HEK293 (cell line): ENCODE measurements at regions not wholly inside any gene's neighbourhood (a gene's known extent, or its start where the extent isn't known, plus 50 kb on each side); places are given as distances from the start of the nearest gene placed in this dataset.
"Not testable (repeated sequence)": the region's sequence is repeated elsewhere in the genome, so short reads cannot be mapped to it uniquely, and the experiment has no call there.

Experiments
- ZBTB26 ChIP-seq: fragments of 450-650 bp; formaldehyde crosslinking; optimal IDR thresholded peaks from 2 replicates; pipeline ENCODE3; 2016; ENCODE audit warnings: missing biosample characterization, mild to moderate bottlenecking, missing genetic modification characterization
- ZBTB7A ChIP-seq: fragments of 450-650 bp; formaldehyde crosslinking; IDR thresholded peaks from 2 replicates; pipeline ENCODE4 v1.5.1; 2016; ENCODE audit warnings: low read depth, missing biosample characterization, missing genetic modification characterization
- ZNF114 ChIP-seq: fragments of 450-650 bp; formaldehyde crosslinking; IDR thresholded peaks from 2 replicates; pipeline ENCODE4 v1.5.0; 2017; ENCODE audit warnings: missing biosample characterization, missing genetic modification characterization
- ZNF223 ChIP-seq: fragments of 450-650 bp; formaldehyde crosslinking; IDR thresholded peaks from 2 replicates; pipeline ENCODE4 v1.5.1; 2016; ENCODE audit warnings: missing biosample characterization, missing genetic modification characterization
- ZNF23 ChIP-seq: fragments of 450-650 bp; formaldehyde crosslinking; IDR thresholded peaks from 2 replicates; pipeline ENCODE4 v1.5.1; 2016; ENCODE audit warnings: missing biosample characterization, missing genetic modification characterization, borderline replicate concordance
- TF ChIP-seq, protein P1 (sequence below): fragments of 450-650 bp; formaldehyde crosslinking; IDR thresholded peaks from 2 replicates; pipeline ENCODE4 v1.5.1; 2016; ENCODE audit warnings: missing biosample characterization, missing genetic modification characterization
- TF ChIP-seq, protein P2 (sequence below): fragments of 450-650 bp; formaldehyde crosslinking; IDR thresholded peaks from 2 replicates; pipeline ENCODE4 v1.5.1; 2016; ENCODE audit warnings: missing biosample characterization, missing genetic modification characterization

DNA sequence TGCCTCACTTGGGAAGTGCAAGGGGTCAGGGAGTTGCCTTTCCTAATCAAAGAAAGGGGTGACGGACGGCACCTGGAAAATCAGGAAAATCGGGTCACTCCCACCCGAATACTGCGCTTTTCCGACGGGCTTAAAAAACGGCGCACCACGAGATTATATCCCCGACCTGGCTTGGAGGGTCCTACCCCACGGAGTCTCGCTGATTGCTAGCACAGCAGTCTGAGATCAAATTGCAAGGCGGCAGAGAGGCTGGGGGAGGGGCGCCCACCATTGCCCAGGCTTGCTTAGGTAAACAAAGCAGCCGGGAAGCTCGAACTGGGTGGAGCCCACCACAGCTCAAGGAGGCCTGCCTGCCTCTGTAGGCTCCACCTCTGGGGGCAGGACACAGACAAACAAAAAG is 489.5 kb downstream of the PLPP3 start:
- TF ChIP-seq, protein P1, sequence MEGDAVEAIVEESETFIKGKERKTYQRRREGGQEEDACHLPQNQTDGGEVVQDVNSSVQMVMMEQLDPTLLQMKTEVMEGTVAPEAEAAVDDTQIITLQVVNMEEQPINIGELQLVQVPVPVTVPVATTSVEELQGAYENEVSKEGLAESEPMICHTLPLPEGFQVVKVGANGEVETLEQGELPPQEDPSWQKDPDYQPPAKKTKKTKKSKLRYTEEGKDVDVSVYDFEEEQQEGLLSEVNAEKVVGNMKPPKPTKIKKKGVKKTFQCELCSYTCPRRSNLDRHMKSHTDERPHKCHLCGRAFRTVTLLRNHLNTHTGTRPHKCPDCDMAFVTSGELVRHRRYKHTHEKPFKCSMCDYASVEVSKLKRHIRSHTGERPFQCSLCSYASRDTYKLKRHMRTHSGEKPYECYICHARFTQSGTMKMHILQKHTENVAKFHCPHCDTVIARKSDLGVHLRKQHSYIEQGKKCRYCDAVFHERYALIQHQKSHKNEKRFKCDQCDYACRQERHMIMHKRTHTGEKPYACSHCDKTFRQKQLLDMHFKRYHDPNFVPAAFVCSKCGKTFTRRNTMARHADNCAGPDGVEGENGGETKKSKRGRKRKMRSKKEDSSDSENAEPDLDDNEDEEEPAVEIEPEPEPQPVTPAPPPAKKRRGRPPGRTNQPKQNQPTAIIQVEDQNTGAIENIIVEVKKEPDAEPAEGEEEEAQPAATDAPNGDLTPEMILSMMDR (tag by site-specific recombination) = not testable (repeated sequence)
- not testable (repeated sequence) for TF ChIP-seq ZBTB7A; ZNF114 (tag by site-specific recombination); ZNF23 (tag by site-specific recombination); ZBTB26; ZNF223
- TF ChIP-seq, protein P2, sequence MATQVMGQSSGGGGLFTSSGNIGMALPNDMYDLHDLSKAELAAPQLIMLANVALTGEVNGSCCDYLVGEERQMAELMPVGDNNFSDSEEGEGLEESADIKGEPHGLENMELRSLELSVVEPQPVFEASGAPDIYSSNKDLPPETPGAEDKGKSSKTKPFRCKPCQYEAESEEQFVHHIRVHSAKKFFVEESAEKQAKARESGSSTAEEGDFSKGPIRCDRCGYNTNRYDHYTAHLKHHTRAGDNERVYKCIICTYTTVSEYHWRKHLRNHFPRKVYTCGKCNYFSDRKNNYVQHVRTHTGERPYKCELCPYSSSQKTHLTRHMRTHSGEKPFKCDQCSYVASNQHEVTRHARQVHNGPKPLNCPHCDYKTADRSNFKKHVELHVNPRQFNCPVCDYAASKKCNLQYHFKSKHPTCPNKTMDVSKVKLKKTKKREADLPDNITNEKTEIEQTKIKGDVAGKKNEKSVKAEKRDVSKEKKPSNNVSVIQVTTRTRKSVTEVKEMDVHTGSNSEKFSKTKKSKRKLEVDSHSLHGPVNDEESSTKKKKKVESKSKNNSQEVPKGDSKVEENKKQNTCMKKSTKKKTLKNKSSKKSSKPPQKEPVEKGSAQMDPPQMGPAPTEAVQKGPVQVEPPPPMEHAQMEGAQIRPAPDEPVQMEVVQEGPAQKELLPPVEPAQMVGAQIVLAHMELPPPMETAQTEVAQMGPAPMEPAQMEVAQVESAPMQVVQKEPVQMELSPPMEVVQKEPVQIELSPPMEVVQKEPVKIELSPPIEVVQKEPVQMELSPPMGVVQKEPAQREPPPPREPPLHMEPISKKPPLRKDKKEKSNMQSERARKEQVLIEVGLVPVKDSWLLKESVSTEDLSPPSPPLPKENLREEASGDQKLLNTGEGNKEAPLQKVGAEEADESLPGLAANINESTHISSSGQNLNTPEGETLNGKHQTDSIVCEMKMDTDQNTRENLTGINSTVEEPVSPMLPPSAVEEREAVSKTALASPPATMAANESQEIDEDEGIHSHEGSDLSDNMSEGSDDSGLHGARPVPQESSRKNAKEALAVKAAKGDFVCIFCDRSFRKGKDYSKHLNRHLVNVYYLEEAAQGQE (tag by site-specific recombination) = not testable (repeated sequence)
